NCI-H2196 (cell line): ENCODE measurements at regions not wholly inside any gene's neighbourhood (a gene's known extent, or its start where the extent isn't known, plus 50 kb on each side); places are given as distances from the start of the nearest gene placed in this dataset.
A peak's percentile ranks its signal among the peaks of the same experiment; 100 is the strongest.

Experiments
- DNase-seq: peaks from one replicate; lab custom pipeline; 2025; ENCODE audit not compliant: unreplicated experiment; lab: John Stamatoyannopoulos, UW

DNA sequence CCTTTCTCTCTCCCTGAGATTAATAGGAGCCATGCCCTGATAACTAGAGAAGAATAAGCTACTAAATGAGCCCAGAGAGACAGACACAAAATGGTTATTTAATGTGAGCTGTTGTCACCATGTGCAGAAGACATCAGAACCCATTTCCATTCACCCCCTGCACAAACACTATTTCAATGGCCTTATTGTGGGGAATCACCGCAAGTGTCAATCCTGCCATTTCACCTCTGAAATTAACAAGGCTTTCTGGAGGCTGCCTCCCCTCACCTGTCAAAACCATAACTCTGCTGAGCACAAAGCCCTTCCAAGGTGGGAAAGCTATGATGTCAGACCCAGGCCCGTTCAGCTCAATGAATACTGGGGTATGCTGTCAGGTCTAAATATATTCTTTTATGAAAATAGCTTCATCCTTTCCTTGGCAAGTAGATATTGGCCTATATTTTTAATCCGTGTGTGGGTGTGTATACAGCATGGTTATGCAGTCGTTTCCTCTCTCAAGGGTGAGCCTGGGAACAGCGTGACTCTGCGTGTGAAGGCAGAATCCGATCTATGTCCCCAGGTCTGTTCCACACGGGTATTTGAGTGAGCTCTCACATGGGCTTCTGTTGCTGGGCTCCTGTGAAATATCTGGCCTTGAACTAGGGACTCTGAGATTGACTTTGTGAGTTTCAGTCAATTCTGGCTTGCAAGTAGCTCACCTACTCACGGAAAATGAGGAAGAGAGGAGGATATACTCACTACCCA, 266.3 kb downstream of the FBXW7 start:
- no peak for DNase-seq

DNA sequence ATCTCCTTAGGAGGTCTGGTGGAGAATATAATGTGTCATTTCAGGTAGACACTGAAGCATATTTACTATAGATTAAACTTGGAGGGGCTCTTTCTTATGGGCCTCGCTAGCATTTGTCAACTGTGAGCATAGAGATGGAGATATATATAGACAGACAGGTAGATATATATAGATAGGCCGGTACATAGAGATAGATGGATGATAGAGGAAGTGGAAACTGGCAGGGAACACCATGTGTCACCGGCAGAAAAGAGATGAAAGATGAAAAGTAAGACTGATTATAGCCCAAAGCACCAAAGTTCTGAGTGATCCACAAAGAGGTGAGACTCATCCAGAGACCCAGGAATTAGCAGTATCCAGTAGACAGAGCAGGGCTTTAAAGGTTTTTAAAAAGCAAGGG, 268.1 kb downstream of the FBXW7 start:
- DNase-seq, result no peak

GRCh38 chr4:152266831-152267480, 268.9 kb downstream of the FBXW7 start:
- no peak for DNase-seq

- DNase-seq, result no peak
These were observed 270.7 kb downstream of the FBXW7 start for GRCh38 chr4:152265149-152265621.

DNA sequence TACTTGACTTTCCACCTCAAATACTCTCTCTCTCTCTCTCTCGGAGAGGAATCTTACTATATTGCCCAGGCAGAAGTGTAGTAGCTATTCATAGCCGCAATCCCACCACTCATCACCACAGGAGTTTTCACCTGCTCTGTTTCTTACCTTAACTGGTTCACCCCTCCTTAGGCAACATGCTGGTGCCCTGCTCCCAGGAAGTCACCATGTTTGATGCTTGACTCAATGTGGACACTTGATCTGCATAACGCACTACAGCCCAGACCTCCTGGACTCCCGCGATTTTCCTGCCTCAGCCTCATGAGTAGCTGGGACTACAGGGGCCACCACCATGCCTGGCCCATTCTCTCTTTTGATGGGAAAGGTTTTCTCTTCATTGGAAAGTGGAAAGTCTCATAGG, 271.8 kb downstream of the FBXW7 start:
- DNase-seq, result no peak

DNA sequence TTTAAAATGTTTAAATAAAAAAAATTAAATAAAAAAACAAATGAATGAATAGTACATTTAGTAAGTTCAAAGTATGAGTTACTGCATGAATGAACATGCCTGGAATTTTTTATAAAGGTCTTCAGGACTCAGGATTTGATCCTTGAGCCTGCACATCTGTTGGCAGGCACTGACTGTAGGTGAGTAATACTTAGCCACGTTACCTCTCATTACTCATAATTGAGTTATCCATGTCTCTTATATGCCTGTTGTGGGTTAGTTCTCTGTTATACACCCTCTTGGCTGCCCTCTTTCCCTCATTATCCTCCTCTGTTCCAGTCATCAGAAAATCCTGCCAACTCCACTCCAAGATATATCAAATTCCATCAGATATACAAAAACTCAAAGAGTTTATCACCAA, 276.0 kb downstream of the FBXW7 start:
- no peak for DNase-seq

GRCh38 chr4:152258804-152259708, 276.8 kb downstream of the FBXW7 start:
- DNase-seq, result no peak

DNA sequence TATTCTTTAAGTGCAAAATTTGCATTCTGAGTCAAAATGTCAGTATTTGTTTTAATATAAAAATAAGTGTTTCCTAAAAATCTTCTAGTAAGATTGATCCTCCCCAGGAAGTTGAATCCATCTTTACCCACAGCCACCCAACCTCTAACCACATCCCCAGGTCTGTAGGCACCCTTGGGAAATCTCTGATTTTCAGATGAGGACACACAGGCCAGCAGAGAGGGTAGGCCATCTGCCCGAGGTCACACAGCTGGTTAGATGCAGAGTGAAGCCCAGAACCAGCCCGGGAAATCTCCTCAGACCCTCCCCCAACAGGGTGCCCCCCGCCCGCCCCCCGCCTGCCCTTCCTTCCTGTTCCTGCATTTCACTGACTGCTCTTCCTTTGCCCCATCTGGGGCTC, 277.5 kb downstream of the FBXW7 start:
- no peak for DNase-seq

DNA sequence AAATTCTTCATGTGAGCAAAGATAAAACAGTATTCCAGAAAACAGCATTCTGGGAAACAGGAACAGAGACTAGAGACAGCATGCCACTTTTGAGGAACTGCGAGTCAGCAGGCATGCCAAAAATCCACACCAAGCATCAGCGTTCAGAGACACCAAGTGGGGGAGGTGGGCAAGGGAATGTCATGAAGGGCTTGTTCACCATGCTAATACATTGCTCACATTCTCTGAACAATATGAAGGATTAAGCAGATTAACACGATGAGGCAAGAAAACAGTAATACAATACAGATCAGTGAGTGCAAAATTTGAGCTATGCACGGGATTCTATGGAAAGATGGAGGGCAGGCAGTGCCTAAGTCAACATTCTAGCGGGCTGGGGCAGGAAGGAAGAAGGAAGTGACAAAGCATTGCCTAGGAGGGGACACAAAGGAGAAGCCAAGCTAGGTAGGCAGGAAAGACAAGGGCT, 278.3 kb downstream of the FBXW7 start:
- no peak for DNase-seq

DNA sequence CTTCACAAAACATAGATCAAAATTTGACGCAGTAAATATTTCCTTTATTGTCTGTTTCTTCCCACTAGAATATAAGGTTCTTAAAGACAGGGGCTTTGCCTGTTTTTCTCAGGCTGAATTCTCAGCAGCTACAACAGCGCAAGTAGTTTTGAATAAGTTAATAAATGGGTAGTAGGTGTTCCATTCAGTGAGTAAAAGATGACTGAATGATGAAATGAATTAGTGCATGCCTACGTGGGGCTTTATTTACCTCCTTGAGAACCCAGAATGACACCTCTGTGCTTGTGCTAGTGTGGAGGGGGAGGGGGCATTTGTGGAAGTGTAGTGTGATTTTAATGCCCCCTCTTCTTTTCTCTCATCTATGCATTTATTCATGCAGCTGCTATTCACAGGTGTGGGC, 278.9 kb downstream of the FBXW7 start:
- DNase-seq, result no peak

DNA sequence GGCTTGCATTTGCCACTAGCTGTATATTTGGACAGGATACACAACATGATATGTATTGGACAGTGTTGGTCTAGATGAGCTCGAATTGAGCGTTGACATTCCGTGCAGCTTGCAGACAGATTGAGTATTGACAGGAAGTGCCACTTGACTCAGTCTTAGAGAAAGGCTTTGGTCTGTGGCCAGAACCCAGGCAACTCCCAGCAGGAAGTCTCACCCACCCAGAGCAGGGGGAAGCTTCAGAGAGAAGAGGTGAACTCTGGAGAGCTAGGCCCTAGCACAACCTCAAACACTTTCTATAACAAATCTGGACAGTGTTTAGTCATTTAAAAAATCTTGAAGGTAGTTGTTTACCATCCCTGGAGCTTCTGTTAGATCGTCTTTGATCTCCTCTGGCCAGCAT, 280.5 kb downstream of the FBXW7 start:
- peak; percentile 14 for DNase-seq

- no peak for DNase-seq
These were observed 287.5 kb downstream of the FBXW7 start for GRCh38 chr4:152248347-152248746.

DNA sequence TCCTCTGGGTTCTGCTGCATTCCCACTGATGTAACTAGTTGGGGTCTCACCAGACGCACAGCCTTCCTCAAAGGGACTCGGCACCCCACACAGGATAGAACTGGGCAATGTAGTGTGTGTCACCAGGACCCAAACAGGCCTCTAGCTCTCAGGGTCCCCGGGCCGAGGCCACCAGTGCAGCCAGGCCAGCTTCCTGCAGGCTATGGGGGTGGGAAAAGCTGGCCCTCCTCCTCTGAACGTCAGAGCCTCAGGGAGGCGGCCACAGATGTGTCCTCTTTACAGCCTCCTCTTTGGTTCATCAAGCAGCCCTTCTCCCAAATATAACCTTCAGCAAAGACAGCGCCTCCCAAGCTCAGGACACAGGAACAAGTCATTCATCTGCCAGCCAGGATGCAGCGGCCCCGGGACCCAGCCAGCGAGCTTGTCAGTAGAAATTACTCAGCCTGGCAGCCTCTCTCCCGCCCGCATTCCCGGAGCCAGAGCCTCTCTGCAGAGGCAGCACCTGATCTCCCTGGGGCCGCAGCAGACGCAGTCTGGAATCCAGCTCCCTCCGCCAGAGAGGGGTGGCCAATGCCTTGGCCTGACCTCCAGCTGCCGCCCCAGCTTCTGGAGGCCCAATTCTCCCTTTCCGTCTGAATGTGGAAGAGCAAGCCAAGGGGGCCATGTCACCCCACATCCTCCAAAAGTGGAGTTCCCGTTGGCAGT, 288.5 kb downstream of the FBXW7 start:
- DNase-seq, result no peak

- no peak for DNase-seq
These were observed 289.2 kb downstream of the FBXW7 start for GRCh38 chr4:152246659-152247058.

DNA sequence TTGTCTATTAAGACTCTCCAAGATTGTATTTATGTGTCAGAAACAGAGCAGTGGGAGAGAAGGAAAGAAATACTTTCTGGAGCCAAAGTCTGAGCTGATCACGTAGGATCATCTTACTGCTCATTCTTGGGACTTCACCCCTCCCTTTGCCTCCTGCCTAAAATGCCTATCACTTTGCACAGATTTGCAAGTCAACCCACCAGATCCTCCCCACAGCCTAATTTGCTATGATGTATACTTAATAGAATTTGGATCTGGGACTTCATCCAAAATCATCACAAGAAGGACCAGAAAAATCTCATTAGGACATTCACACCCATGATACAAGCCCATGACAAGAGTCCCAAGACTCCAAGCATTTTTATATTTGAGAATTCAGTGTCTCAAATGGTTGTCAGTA, 290.2 kb downstream of the FBXW7 start:
- no peak for DNase-seq

- DNase-seq, result no peak
These were observed 291.2 kb downstream of the FBXW7 start for GRCh38 chr4:152244659-152245058.

- DNase-seq, result no peak
These were observed 291.8 kb downstream of the FBXW7 start for GRCh38 chr4:152243896-152244595.

DNA sequence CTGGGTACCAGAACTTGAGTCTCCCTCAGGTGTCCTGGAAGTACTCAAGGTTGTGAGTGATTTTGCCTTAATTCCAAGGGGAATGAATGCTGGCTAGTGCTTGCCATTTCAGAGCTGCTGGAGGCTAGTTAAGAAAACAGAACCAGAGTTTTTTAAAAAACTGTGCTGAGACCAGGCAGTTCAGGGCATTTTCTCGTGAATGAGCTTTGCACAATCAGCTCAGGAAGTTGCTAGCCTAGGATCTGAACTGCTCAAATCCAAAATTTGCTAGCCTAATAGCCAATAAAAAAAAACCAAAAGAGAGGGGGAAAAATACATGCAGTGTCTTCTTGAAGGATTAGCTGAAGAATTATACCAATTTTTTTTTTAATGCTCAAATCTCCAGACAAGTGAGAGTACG, 292.7 kb downstream of the FBXW7 start:
- DNase-seq, result no peak

GRCh38 chr4:152240232-152240631, 295.7 kb downstream of the FBXW7 start:
- DNase-seq, result no peak

- DNase-seq, result no peak
These were observed 296.7 kb downstream of the FBXW7 start for GRCh38 chr4:152239216-152239615.
